MV-4-11 (cell line): ENCODE measurements at regions not wholly inside any gene's neighbourhood (a gene's known extent, or its start where the extent isn't known, plus 50 kb on each side); places are given as distances from the start of the nearest gene placed in this dataset.
"Not testable (repeated sequence)": the region's sequence is repeated elsewhere in the genome, so short reads cannot be mapped to it uniquely, and the experiment has no call there.

Experiments used
- DNase-seq: peaks from one replicate; lab custom pipeline; 2025; lab: John Stamatoyannopoulos, UW

GRCh38 chr7:69516238-69516820, 81.9 kb upstream of the AUTS2 start:
- DNase-seq = no peak

- no peak for DNase-seq
These were observed 80.1 kb upstream of the AUTS2 start for GRCh38 chr7:69517985-69518704.

GRCh38 chr7:69518705-69519077, 79.6 kb upstream of the AUTS2 start:
- DNase-seq = no peak

GRCh38 chr7:69526570-69526969, 71.7 kb upstream of the AUTS2 start:
- DNase-seq = peak; percentile 9

DNA sequence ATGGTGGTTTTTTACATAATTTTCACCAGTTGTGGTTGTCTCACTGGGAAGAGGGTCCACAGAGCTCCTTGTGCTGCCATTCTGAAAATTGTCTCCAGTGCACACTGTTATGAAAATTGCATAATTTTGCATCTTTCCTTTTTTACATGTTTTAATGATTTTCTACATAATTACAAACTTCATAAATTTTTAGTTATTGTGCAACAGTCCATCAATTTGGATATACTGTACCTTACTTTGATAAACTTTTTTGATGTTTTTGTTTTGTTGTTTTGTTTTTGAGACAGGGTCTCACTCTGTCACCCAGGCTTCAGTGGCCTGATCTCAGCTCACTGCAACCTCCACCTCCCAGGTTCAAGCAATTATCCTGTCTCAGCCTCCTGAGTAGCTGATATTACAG, 70.6 kb upstream of the AUTS2 start:
- no peak for DNase-seq

DNA sequence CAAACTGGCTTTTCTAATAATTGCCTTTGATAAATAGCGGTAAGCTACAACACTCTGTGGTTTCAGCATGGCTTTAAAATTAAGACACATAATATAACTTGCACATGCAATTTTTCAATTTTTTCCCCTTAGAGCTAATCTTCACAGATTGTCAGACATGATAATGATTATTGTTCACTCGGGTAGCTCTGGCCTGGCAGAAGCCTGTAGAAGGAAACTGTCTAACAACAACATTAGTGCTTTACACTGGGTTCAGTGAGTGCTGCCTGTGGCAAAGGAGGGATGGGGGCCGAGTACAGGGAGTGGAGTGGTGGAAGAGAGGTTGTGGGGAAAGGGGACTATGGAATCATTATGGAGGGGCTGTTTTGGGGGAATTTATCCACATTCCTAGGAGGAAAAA, 67.2 kb upstream of the AUTS2 start:
- no peak for DNase-seq

DNA sequence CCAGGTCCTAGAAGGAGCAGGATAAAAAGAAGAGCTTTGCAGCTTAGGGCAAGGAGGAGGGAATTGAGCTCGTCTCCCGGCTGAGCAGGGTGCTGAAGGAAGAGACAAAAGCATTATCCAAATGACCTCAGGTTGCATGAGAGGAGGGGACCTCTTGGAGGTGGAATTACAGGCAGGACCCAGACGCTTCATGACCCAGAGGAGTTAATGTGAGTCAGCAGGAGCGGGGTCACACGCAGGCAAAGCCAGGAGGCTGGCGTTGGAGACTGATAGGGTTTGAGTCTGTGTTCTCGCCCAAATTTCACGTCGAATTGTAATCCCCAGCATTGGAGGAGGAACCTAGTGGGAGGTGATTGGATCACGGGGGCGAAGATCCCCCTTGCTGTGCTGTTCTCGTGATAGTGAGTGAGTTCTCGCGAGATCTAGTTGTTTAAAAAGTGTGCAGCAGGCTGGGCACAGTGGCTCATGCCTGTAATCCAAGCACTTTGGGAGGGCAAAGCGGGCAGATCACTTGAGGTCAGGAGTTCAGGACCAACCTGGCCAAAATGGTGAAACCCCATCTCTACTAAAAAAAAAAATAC, 63.7 kb upstream of the AUTS2 start:
- DNase-seq = no peak

DNA sequence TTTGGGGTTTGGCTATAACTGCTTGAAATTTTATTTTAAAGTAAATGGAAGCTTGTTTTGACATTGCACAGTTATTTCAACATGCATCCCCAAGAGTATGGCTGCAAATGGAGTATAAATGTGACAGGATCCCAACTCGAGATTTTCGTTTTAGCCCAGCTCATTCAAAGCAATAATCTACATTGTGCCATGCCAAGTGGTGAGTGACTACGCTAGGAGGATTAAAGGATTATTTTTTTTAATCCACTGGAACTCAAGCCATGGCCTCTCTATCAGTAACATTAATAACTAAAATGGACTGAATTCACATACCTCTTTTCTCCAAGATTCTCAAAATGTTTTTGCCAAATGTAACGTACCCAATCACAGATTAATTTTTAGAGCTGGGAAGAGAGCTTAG, 60.6 kb upstream of the AUTS2 start:
- DNase-seq = no peak

DNA sequence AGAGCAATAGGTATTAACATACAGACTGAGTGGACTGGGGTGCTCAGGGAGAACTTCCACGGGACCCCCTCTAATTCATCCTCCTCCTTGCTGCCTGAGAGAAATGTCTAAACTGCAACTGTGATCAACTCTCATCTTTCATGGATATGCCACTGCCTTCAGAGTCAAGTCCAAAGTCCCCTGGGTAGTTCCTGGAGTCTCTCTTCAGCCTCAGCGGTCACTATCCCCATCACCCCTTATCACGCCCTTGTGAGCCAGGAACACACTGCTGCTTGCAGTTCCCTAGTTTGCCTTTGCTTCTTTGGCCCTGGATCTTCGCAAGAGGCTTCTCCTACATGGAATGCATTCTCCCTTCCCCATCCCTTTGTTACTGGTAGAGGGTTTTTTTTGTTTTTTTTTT, 58.7 kb upstream of the AUTS2 start:
- DNase-seq = no peak

GRCh38 chr7:69540287-69540686, 58.0 kb upstream of the AUTS2 start:
- no peak for DNase-seq

- not testable (repeated sequence) for DNase-seq
These were observed 56.4 kb upstream of the AUTS2 start for GRCh38 chr7:69541779-69542432.

DNA sequence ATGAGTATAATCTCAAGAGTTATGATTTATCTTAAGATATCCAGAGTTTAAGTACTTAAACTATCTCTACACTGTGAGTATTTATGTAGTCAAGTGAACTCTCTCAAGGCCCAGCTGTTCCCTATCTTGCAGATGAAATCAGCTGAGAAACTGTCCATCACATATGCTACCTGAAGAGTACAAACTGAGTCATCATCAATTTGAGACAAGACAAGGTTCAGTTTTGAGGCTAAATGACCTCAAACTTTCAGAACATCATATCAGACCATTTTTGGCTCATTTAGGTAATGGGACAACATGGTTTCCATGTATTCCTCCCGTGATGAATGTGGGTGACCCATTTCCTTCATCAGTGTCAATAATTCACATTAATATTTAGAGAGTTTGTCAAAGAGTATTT, 53.1 kb upstream of the AUTS2 start:
- DNase-seq = no peak
